GM12892 (cell line): ENCODE measurements at regions not wholly inside any gene's neighbourhood (a gene's known extent, or its start where the extent isn't known, plus 50 kb on each side); places are given as distances from the start of the nearest gene placed in this dataset.

Experiments used
- POLR2AphosphoS5 ChIP-seq: IDR thresholded peaks from 2 replicates; pipeline ENCODE4 v1.6.1; 2011; ENCODE audit warnings: low read depth, low read length, control low read depth
- TAF1 ChIP-seq: IDR thresholded peaks from 2 replicates; pipeline ENCODE4 v1.6.1; 2011; ENCODE audit warnings: low read depth, mild to moderate bottlenecking, control low read depth, low read length, borderline replicate concordance

DNA sequence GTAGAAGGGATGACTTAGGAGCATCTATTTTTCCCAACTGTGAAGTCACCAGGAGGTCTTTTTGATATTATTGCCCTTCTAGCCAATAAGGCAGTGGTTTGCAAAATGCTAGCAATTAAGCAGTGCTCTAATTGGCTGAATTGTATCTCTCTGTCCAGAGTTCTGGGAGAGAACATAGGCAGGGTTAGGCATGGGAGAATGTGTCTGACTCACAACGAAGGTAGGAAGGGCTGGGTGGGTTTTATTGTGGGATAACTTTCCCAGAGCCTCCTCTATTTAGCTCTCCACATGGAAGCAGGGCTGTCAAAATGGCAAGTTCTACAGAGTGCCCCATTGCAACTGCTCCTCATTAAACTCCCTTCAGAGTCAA, 415.9 kb upstream of the CADM1 start:
- TF ChIP-seq POLR2AphosphoS5 (peak; percentile 59; the same call in 1 of the 2 replicates), TAF1 (no peak)
